HepG2 (cell line): ENCODE measurements at regions not wholly inside any gene's neighbourhood (a gene's known extent, or its start where the extent isn't known, plus 50 kb on each side); places are given as distances from the start of the nearest gene placed in this dataset.

Experiments
- ATAC-seq: fragments of 200-7000 bp; cut with Tn5 transposase; 3 replicates; pipeline ENCODE4 v1.9.1; 2020; ENCODE audit warnings: mild to moderate bottlenecking, moderate library complexity
- BruUV-seq: library from RNA; stranded (reverse); fragments of 400-500 nt; replicated peaks from 2 replicates; lab custom pipeline; 2021; lab: Mats Ljungman, UMichigan
- CTCF ChIA-PET: fragments of 300-600 bp; formaldehyde crosslinking; extraction: SDS; loops from one replicate; lab custom pipeline; 2021; ENCODE audit warnings: low total read pairs, inconsistent platforms, low intra/inter-chr PET ratio; lab: Yijun Ruan, JAX
- POLR2A ChIA-PET: fragments of 350-600 bp; sonication (Branson Sonifier 250); formaldehyde crosslinking; loops from one replicate; lab custom pipeline; 2020; ENCODE audit warnings: antibody characterized with exemption, inconsistent platforms; lab: Yijun Ruan, JAX
- DNase-seq: peaks from one replicate; pipeline ENCODE4 v3.0.0-alpha.2; 2015; ENCODE audit warnings: low spot score
- FAIRE-seq: peaks from 3 replicates; lab custom pipeline; 2011; peaks lifted over from hg19 to GRCh38; lab: Jason Lieb, UNC
- H2AFZ ChIP-seq: one replicate; pipeline ENCODE4 v1.6.1; 2011; ENCODE audit warnings: low read length, inconsistent platforms
- H3K27ac ChIP-seq: fragments of 300-600 bp; 3 replicates; pipeline ENCODE4 v1.8.0; 2011; ENCODE audit warnings: mixed run types, mild to moderate bottlenecking, mixed read lengths, low read length, inconsistent platforms; ENCODE audit not compliant: insufficient read depth; ENCODE audit errors: extremely low read length
- H3K27me3 ChIP-seq, 2 experiments: fragments of 200-600 bp in 1 of 2; 2 replicates in 1 of 2; 3 replicates in 1 of 2; pipeline versions ENCODE4 v1.6.0 to v1.8.0; 2011; ENCODE audit warnings: low read length in 2 of 2, mild to moderate bottlenecking in 2 of 2, moderate library complexity in 2 of 2, inconsistent platforms in 1 of 2; ENCODE audit not compliant: insufficient read depth in 2 of 2, control insufficient read depth in 1 of 2
- H3K36me3 ChIP-seq, 2 experiments: fragments of 200-600 bp in 1 of 2; replicated peaks in 1 of 2; 2 replicates in 1 of 2; 3 replicates in 1 of 2; pipeline versions ENCODE4 v1.5.1 to v1.8.0; 2011; ENCODE audit warnings: low read length in 2 of 2, inconsistent platforms in 1 of 2; ENCODE audit not compliant: insufficient read depth in 2 of 2, control insufficient read depth in 1 of 2
- H3K4me1 ChIP-seq: 2 replicates; pipeline ENCODE4 v1.5.1; 2012; ENCODE audit warnings: low read length, inconsistent platforms; ENCODE audit not compliant: insufficient read depth
- H3K4me2 ChIP-seq: 2 replicates; pipeline ENCODE4 v1.6.0; 2011; ENCODE audit warnings: low read depth, low read length, inconsistent platforms
- H3K4me3 ChIP-seq, 3 experiments: fragments of 200-600 bp in 1 of 3; sonication (generic), shearing (Covaris generic) in 1 of 3; replicated peaks in 1 of 3; 2 replicates each; pipeline ENCODE4 v1.5.1; 2011 to 2016; ENCODE audit warnings: low read length in 3 of 3, inconsistent platforms in 2 of 3, low read depth in 2 of 3, mild to moderate bottlenecking in 2 of 3, control low read depth in 1 of 3, mixed read lengths in 1 of 3; ENCODE audit not compliant: insufficient read depth in 1 of 3
- H3K79me2 ChIP-seq: one replicate; pipeline ENCODE4 v1.6.1; 2011; ENCODE audit warnings: low read length, inconsistent platforms; ENCODE audit not compliant: insufficient read depth
- H3K9ac ChIP-seq: 2 replicates; pipeline ENCODE4 v1.6.0; 2011; ENCODE audit warnings: mild to moderate bottlenecking, low read depth, low read length, inconsistent platforms; ENCODE audit not compliant: insufficient read depth
- H3K9me3 ChIP-seq: 2 replicates; pipeline ENCODE4 v1.5.1; 2012; ENCODE audit warnings: mild to moderate bottlenecking, low read length
- H4K20me1 ChIP-seq: 2 replicates; pipeline ENCODE4 v1.6.0; 2011; ENCODE audit warnings: inconsistent platforms, mild to moderate bottlenecking, low read length, moderate library complexity; ENCODE audit not compliant: insufficient read depth
- ARID2 ChIP-seq: sonication (generic); formaldehyde crosslinking; IDR thresholded peaks from 2 replicates; pipeline ENCODE4 v1.8.1; 2022; ENCODE audit warnings: mild to moderate bottlenecking, missing genetic modification reagents, borderline replicate concordance
- ARNT ChIP-seq: fragments of 450-650 bp; IDR thresholded peaks from 2 replicates; pipeline ENCODE4 v1.6.1; 2017
- BRD4 ChIP-seq: sonication (generic); formaldehyde crosslinking; IDR thresholded peaks from 2 replicates; pipeline ENCODE4 v1.4.0; 2020; ENCODE audit warnings: missing genetic modification reagents
- CREB3 ChIP-seq: sonication (generic); formaldehyde crosslinking; IDR thresholded peaks from 2 replicates; pipeline ENCODE4 v1.5.0; 2020; ENCODE audit warnings: missing genetic modification reagents
- DNMT3B ChIP-seq: conservative IDR thresholded peaks from 2 replicates; pipeline ENCODE4 v1.6.1; 2016; ENCODE audit warnings: missing biosample characterization, control low read depth
- JARID2 ChIP-seq: sonication (generic); formaldehyde crosslinking; IDR thresholded peaks from 2 replicates; pipeline ENCODE4 v1.8.1; 2023; ENCODE audit warnings: missing genetic modification reagents, inconsistent platforms; ENCODE audit not compliant: insufficient replicate concordance
- KAT2B ChIP-seq: fragments of 150-350 bp; IDR thresholded peaks from 2 replicates; pipeline ENCODE4 v1.6.1; 2014; ENCODE audit warnings: low read depth, low read length, borderline replicate concordance
- MZF1 ChIP-seq: sonication (generic); formaldehyde crosslinking; IDR thresholded peaks from 2 replicates; pipeline ENCODE4 v1.8.1; 2023; ENCODE audit warnings: mild to moderate bottlenecking, missing genetic modification reagents, borderline replicate concordance
- POLR2AphosphoS2 ChIP-seq: IDR thresholded peaks from 2 replicates; pipeline ENCODE4 v1.6.1; 2011; ENCODE audit warnings: low read depth, low read length, improper control_type of control experiment
- TBL1XR1 ChIP-seq: fragments of 150-350 bp; IDR thresholded peaks from 2 replicates; pipeline ENCODE4 v1.6.1; 2014; ENCODE audit warnings: borderline replicate concordance, low read length; ENCODE audit not compliant: partially characterized antibody
- ZBTB38 ChIP-seq: sonication (generic); formaldehyde crosslinking; IDR thresholded peaks from 2 replicates; pipeline ENCODE4 v1.5.1; 2020; ENCODE audit warnings: mild to moderate bottlenecking, missing genetic modification reagents
- ZNF3 ChIP-seq: IDR thresholded peaks from 2 replicates; pipeline ENCODE4 v1.7.0; 2017; ENCODE audit warnings: inconsistent platforms
- ZNF558 ChIP-seq: sonication (generic); formaldehyde crosslinking; IDR thresholded peaks from 2 replicates; pipeline ENCODE4 v1.9.0; 2022; ENCODE audit warnings: mild to moderate bottlenecking, missing genetic modification reagents, borderline replicate concordance
- WGBS: methylation state at CpG from one replicate; pipeline ENCODE4 v1.1.6; 2017; ENCODE audit warnings: low lambda C conversion rate; 5-methylcytosine and 5-hydroxymethylcytosine counted together
- in situ Hi-C: cut with HindIII; loops from 2 replicates; pipeline ENCODE4 v1.10.0; 2017; ENCODE audit warnings: low pct_unique_long_range_greater_than_20kb; ENCODE audit not compliant: extremely low pct_ligation_motif_present
- intact Hi-C: fragments of 100-400 bp; cut with micrococcal nuclease; formaldehyde crosslinking; loops from one replicate; pipeline ENCODE4 v1.10.0; 2022; ENCODE audit not compliant: unreplicated experiment
- TF ChIP-seq, protein P1 (sequence below): sonication (generic); formaldehyde crosslinking; IDR thresholded peaks from 2 replicates; pipeline ENCODE4 v1.4.0; 2020; ENCODE audit warnings: missing genetic modification reagents, borderline replicate concordance

- H3K27me3 ChIP-seq, result peaks cover 2 to 24% of the 10 kb centered on the region in 2 experiments; a peak in 2 of 5 replicates
- H3K4me1 ChIP-seq, result no peaks in the 10 kb centered on the region
- no peak overlapping the region for H3K9ac ChIP-seq
- H2AFZ ChIP-seq, result no peak overlapping the region
- no peaks in the 10 kb centered on the region for H3K9me3 ChIP-seq
- ATAC-seq (no peak), FAIRE-seq (no peak), DNase-seq (no peak)
- in situ Hi-C loops, result no loop called here
- no peak overlapping the region for H3K4me2 ChIP-seq
- no peak overlapping the region for H3K4me3 ChIP-seq
- ChIA-PET POLR2A (no interaction called here), CTCF (no interaction called here)
- no peaks in the 10 kb centered on the region for H4K20me1 ChIP-seq
- no peaks in the 10 kb centered on the region for H3K36me3 ChIP-seq
- no TSS peak for BruUV-seq
- intact Hi-C loops, result no loop called here
- no peak overlapping the region for H3K27ac ChIP-seq
- 3% methylated on average over 2 of the region's 2 CpGs for WGBS
- no peaks in the 10 kb centered on the region for H3K79me2 ChIP-seq
- TF ChIP-seq, protein P1, sequence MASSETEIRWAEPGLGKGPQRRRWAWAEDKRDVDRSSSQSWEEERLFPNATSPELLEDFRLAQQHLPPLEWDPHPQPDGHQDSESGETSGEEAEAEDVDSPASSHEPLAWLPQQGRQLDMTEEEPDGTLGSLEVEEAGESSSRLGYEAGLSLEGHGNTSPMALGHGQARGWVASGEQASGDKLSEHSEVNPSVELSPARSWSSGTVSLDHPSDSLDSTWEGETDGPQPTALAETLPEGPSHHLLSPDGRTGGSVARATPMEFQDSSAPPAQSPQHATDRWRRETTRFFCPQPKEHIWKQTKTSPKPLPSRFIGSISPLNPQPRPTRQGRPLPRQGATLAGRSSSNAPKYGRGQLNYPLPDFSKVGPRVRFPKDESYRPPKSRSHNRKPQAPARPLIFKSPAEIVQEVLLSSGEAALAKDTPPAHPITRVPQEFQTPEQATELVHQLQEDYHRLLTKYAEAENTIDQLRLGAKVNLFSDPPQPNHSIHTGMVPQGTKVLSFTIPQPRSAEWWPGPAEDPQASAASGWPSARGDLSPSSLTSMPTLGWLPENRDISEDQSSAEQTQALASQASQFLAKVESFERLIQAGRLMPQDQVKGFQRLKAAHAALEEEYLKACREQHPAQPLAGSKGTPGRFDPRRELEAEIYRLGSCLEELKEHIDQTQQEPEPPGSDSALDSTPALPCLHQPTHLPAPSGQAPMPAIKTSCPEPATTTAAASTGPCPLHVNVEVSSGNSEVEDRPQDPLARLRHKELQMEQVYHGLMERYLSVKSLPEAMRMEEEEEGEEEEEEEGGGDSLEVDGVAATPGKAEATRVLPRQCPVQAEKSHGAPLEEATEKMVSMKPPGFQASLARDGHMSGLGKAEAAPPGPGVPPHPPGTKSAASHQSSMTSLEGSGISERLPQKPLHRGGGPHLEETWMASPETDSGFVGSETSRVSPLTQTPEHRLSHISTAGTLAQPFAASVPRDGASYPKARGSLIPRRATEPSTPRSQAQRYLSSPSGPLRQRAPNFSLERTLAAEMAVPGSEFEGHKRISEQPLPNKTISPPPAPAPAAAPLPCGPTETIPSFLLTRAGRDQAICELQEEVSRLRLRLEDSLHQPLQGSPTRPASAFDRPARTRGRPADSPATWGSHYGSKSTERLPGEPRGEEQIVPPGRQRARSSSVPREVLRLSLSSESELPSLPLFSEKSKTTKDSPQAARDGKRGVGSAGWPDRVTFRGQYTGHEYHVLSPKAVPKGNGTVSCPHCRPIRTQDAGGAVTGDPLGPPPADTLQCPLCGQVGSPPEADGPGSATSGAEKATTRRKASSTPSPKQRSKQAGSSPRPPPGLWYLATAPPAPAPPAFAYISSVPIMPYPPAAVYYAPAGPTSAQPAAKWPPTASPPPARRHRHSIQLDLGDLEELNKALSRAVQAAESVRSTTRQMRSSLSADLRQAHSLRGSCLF (CRISPR knock-in tag), result no peak
- no peak for TF ChIP-seq POLR2AphosphoS2
- TF ChIP-seq CREB3 (CRISPR knock-in tag), result no peak
- no peak for TF ChIP-seq ARID2 (CRISPR knock-in tag)
- no peak for TF ChIP-seq BRD4
- TF ChIP-seq ZBTB38 (CRISPR knock-in tag), result no peak
- no peak for TF ChIP-seq KAT2B
- TF ChIP-seq ZNF3 (CRISPR knock-in tag), result no peak
- TF ChIP-seq MZF1 (CRISPR knock-in tag), result no peak
- TF ChIP-seq TBL1XR1, result no peak
- TF ChIP-seq JARID2 (CRISPR knock-in tag), result no peak
- no peak for TF ChIP-seq ARNT
- TF ChIP-seq ZNF558 (CRISPR knock-in tag), result no peak
- no peak for TF ChIP-seq DNMT3B (CRISPR knock-in tag)
Measured at GRCh38 chr10:4062072-4062471, 277.1 kb upstream of the KLF6 start.
